Calu3 (cell line): ENCODE measurements at regions not wholly inside any gene's neighbourhood (a gene's known extent, or its start where the extent isn't known, plus 50 kb on each side); places are given as distances from the start of the nearest gene placed in this dataset.

Experiments
- BruUV-seq: library from RNA; stranded (reverse); fragments of 400-500 nt; replicated peaks from 2 replicates; lab custom pipeline; 2021; lab: Mats Ljungman, UMichigan
- CTCF ChIA-PET: fragments of 300-600 bp; sonication (Branson Sonifier 250); formaldehyde crosslinking; loops from one replicate; lab custom pipeline; 2022; ENCODE audit warnings: antibody characterized with exemption; lab: Charles Lee
- DNase-seq: peaks from one replicate; pipeline ENCODE4 v3.0.0; 2022
- H3K27ac Mint-ChIP-seq: one replicate; pipeline ENCODE4 v1.8.0; 2022; ENCODE audit warnings: mixed read lengths; ENCODE audit not compliant: unreplicated experiment
- H3K27me3 Mint-ChIP-seq: one replicate; pipeline ENCODE4 v1.8.0; 2022; ENCODE audit warnings: mixed read lengths; ENCODE audit not compliant: unreplicated experiment
- H3K36me3 Mint-ChIP-seq: one replicate; pipeline ENCODE4 v1.8.0; 2022; ENCODE audit warnings: mild to moderate bottlenecking, moderate library complexity, mixed read lengths; ENCODE audit not compliant: insufficient read depth, unreplicated experiment
- H3K4me1 Mint-ChIP-seq: one replicate; pipeline ENCODE4 v1.8.0; 2022; ENCODE audit warnings: mild to moderate bottlenecking, low read depth, mixed read lengths; ENCODE audit not compliant: unreplicated experiment
- H3K4me3 Mint-ChIP-seq: one replicate; pipeline ENCODE4 v1.8.0; 2022; ENCODE audit warnings: mild to moderate bottlenecking, low read depth, moderate library complexity, mixed read lengths; ENCODE audit not compliant: unreplicated experiment
- H3K9me3 Mint-ChIP-seq: one replicate; pipeline ENCODE4 v1.8.0; 2022; ENCODE audit warnings: low read depth, mixed read lengths; ENCODE audit not compliant: unreplicated experiment
- CTCF ChIP-seq: fragments of 200-600 bp; IDR thresholded peaks from one replicate; pipeline ENCODE4 v1.8.0; 2022; ENCODE audit warnings: antibody characterized with exemption; ENCODE audit not compliant: unreplicated experiment
- intact Hi-C: fragments of 100-400 bp; cut with micrococcal nuclease; formaldehyde crosslinking; loops from one replicate; pipeline ENCODE4 v1.10.0; 2022; ENCODE audit not compliant: unreplicated experiment

GRCh38 chr16:82481455-82481854 is 145.3 kb upstream of the CDH13 start:
- H3K4me1 Mint-ChIP-seq = no peaks in the 10 kb centered on the region
- intact Hi-C loops = no loop called here
- no TSS peak for BruUV-seq
- no peak overlapping the region for H3K4me3 Mint-ChIP-seq
- peaks cover 28% of the 10 kb centered on the region for H3K27me3 Mint-ChIP-seq
- no peak overlapping the region for H3K27ac Mint-ChIP-seq
- no peak for DNase-seq
- CTCF ChIA-PET = interaction anchor here (1.0 kb wide), 1 partner anchor 25 kb away, joined by 3 read pairs; no protein-coding TSS in a partner anchor
- H3K9me3 Mint-ChIP-seq = no peaks in the 10 kb centered on the region
- no peaks in the 10 kb centered on the region for H3K36me3 Mint-ChIP-seq
- no peak for TF ChIP-seq CTCF

- DNase-seq = no peak
- H3K9me3 Mint-ChIP-seq = no peaks in the 10 kb centered on the region
- H3K4me3 Mint-ChIP-seq = no peak overlapping the region
- peaks cover 57% of the 10 kb centered on the region for H3K27me3 Mint-ChIP-seq
- H3K36me3 Mint-ChIP-seq = no peaks in the 10 kb centered on the region
- no peak for TF ChIP-seq CTCF
- CTCF ChIA-PET = no interaction called here
- H3K4me1 Mint-ChIP-seq = no peaks in the 10 kb centered on the region
- intact Hi-C loops = no loop called here
- BruUV-seq = no TSS peak
- no peak overlapping the region for H3K27ac Mint-ChIP-seq
These were observed 150.0 kb upstream of the CDH13 start for GRCh38 chr16:82476786-82477185.

- intact Hi-C loops = no loop called here
- Mint-ChIP-seq H3K27me3 (peaks cover 64% of the 10 kb centered on the region), H3K4me3 (no peak overlapping the region), H3K9me3 (no peaks in the 10 kb centered on the region), H3K27ac (no peak overlapping the region), H3K36me3 (no peaks in the 10 kb centered on the region), H3K4me1 (no peaks in the 10 kb centered on the region)
- no peak for TF ChIP-seq CTCF
- CTCF ChIA-PET = no interaction called here
- DNase-seq = no peak
- no TSS peak for BruUV-seq
These were observed 156.1 kb upstream of the CDH13 start for GRCh38 chr16:82470620-82471152.

GRCh38 chr16:82470016-82470415 is 156.8 kb upstream of the CDH13 start:
- H3K9me3 Mint-ChIP-seq = peaks cover under 1% of the 10 kb centered on the region
- DNase-seq = no peak

More at GRCh38 chr16:82470016-82470415, 156.8 kb upstream of the CDH13 start:
- Mint-ChIP-seq H3K27ac (no peak overlapping the region), H3K27me3 (peaks cover 62% of the 10 kb centered on the region), H3K4me1 (no peaks in the 10 kb centered on the region), H3K4me3 (no peak overlapping the region), H3K36me3 (no peaks in the 10 kb centered on the region)
- intact Hi-C loops = no loop called here
- no TSS peak for BruUV-seq
- CTCF ChIA-PET = no interaction called here
- TF ChIP-seq CTCF = no peak
